SK-N-MC (cell line): ENCODE measurements at regions not wholly inside any gene's neighbourhood (a gene's known extent, or its start where the extent isn't known, plus 50 kb on each side); places are given as distances from the start of the nearest gene placed in this dataset.
"Not testable (repeated sequence)": the region's sequence is repeated elsewhere in the genome, so short reads cannot be mapped to it uniquely, and the experiment has no call there.

Experiments used
- EZH2 ChIP-seq: fragments of 200-600 bp; sonication (generic); IDR thresholded peaks from one replicate; pipeline ENCODE4 v1.6.1; 2017; ENCODE audit warnings: antibody characterized with exemption
- POLR2AphosphoS5 ChIP-seq: IDR thresholded peaks from 2 replicates; pipeline ENCODE4 v1.6.1; 2012; ENCODE audit warnings: mild to moderate bottlenecking, low read depth, low read length, borderline replicate concordance

GRCh38 chr2:106330384-106331261, 136.5 kb upstream of the UXS1 start:
- not testable (repeated sequence) for TF ChIP-seq EZH2, POLR2AphosphoS5
